ENCODE measurements at regions not wholly inside any gene's neighbourhood (a gene's known extent, or its start where the extent isn't known, plus 50 kb on each side); places are given as distances from the start of the nearest gene placed in this dataset.

DNA sequence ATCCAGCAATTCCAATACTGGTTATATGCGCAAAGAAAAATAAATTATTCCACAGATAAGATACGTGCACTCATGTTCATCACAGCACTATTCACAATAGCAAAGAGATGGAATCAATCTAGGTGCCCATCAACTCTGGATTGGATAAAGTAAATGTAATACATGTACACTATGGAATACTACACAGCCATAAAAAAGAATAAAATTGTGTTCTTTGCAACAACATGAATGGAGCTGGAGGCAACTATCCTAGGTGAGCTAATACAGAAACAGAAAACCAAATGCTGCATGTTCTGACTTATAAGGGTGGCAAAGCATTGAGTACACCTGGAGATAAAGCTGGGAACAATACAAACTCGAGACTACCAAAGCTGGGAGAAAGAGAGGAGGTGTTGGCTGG lies 787.3 kb downstream of the KCNT2 start:
- no peak for DNase-seq (ENCODE audit: low spot score)

DNA sequence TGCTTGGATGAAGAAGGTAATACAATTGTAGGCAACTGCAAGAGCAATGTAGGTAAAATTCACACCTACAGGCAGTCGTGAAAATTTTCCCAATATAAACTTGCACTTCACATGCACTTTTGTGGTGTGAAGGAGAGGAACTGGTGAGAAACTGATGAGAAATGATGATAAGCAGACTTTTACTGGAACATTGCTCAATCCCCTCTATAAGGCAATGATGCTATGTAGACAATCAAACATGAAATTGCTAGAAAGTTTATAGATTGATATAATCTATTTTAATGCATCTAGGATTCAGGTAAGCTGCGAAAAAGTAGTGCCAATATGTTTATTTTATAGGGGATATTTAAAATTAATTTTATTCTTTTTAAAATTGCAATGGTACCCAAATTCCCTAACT lies 802.2 kb downstream of the KCNT2 start:
- no peak for DNase-seq (ENCODE audit: low spot score)

DNA sequence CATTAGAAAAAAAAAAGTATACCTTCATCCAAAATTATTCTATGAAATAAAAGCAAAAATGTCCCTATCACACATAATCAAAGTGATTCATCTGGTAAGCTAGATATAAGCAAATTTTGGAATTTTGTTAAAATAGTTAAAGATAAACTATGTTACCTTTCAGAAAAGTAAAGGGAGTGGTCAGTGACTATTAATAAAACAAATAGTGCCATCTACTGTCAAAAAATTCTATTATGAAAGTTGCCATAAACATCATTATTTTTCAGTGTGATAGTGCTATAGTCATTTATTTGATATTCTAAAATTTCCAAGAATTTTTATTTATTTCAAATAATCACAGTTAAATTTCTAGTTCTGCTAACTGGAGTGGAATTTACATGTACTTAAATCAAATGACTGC lies 803.7 kb downstream of the KCNT2 start:
- DNase-seq (ENCODE audit: low spot score), result no peak

DNA sequence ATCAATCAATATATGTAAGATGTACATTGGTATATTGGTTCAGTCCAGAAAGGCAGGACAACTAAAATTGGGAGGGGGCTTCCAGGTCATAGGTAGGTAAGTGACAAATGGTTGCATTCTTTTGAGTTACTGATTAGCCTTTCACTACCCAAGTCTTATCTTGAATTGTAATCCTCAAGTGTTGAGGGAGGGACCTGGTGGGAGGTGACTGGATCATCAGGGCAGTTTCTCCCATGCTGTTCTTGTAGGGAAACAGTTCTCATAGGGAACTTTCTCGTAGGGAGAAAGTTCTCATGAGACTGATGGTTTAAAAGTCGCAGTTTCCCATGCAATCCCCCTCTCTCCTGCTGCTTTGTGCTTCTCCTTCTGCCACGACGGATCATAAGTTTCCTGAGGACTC lies 809.2 kb downstream of the KCNT2 start:
- DNase-seq (ENCODE audit: low spot score), result no peak

DNA sequence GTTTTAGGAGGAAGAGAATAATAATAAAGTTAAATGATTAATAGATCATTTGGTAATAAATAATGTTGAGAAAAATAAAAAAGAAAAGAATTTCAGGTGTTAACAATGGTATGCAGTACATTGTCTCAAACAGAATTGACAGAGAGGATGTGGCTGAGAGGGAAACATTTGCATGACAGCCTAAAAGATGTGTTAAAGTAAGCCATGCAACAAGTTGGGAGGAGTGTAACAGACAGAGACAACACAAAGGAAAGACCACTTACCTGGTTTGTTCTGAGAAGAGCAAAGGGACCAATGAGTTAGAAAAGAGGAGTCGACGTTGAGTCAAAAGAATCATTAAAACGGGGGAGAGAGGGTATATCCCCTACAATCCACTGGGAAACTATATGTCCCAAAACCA lies 814.0 kb downstream of the KCNT2 start:
- DNase-seq (ENCODE audit: low spot score), result no peak

DNA sequence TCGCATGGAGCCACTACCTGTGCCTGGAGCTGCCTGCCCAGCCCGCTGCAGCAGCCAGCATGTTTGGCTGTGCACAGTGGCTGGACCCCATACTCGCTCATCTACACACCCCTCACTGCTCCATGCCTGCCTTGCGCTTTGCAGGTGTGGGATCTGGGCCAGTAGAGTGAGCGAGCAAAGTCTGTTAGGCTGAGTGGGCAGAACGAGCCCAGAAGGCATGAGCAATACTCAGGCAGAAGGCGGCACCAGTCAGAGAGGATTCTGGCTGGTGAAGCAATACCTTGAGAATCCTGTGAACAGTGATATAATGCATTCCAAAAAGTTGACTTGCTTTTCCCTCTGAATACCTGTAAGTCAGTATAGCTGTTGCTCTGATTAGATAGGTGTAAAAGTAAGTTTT lies 816.4 kb downstream of the KCNT2 start:
- DNase-seq (ENCODE audit: low spot score), result no peak

DNA sequence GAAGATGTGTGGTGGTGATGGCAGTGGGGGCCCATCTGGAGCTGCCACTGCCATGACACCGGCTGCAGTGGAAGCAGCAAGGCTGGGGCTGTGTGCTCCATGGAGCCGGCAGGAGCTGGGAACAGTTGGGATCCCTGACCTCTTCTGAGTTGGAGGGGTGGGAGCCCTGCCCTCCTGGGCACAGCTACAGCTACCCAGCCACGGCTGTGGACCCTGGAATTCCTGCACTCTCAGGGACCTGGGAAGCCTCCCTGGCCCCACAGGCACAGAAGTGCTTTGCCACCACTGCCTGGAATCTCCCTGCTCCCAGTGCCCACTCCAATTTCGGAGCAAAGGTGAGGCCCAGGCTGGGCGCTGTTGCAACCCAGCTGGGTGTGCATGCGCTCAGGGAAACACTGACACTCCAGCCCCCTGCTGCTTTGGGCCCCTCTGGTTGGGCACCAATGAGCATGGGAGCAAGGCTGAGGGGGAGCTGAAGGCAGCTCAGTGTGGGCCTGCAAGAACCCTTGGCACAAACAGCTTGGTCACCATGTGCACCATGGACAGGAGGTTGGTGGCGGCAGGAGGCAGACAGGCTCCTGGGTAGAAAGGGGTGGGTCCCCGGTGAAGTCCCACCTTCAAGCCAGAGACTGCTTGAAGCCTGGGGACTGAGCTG lies 817.6 kb downstream of the KCNT2 start:
- no peak for DNase-seq (ENCODE audit: low spot score)

DNA sequence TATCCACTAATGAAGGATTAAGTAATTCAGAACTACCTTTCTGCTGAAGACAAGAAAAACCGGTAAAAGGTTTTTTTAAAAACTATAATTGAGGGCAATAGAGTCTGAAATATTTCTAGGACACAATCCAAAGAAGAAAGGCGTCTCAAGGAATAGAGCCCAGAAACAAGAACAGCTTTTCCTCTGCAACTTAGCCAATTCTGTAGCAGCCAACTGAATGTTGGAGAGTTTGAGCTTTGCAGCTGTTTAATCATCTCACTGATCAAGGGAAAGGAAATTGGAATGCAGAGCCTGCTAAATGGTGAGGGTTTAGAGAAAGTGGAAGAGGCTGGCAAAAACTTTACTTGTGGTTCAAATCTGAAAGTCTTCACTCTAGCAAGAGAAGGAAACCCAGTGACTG lies 818.9 kb downstream of the KCNT2 start:
- DNase-seq (ENCODE audit: low spot score), result no peak

DNA sequence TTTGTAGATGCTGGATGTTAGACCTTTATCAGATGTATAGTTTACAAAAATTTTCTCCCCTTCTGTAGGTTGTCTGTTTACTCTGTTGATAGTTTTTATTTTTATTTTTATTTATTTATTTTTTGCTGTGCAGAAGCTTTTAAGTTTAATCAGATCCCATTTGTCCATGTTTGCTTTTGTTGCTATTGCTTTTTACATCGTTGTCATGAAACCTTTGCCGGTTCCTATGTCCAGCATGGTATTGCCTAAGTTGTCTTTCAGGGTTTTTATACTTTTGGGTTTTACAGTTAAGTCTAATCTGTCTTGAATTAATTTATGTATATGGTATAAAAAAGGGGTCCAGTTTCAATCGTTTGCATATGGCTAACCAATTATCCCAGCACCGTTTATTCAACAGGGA lies 819.5 kb downstream of the KCNT2 start:
- no peak for DNase-seq (ENCODE audit: low spot score)

DNA sequence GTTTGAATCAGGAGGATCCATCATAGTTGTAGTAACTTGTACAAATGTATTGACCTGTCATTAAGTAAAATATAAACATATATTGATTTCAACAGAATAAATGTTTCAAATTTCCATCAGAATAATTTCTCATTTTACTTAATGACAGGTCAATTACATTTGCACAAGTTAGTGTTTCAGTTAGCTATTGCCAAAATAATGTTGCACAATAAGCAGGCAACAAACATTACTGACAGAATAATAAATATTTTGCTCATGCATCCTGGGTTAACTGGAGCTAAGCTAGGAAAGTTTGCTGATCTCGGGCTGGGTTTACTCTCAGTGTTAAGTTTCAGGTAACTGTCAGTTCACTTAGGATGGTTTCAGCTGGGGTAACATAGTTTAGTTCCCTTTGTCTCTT lies 822.4 kb downstream of the KCNT2 start:
- no peak for DNase-seq (ENCODE audit: low spot score)

DNA sequence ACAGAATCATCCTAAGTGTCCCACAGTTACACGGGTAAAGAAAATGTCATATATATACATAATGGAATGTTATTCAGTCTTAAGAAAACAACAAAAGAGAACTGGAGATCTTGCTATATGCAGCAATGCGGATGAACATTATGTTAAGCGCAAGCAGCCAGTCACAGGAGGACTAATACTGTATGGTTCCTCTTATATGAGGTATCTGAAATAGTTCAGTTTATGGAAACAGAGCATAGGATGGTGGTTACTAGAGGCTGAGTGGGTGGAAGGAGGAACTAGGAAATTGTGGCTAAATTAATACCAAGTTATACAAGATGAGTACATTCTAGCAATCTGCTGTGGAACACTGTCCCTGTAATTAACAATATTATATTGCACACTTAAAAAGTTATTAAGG lies 834.3 kb downstream of the KCNT2 start:
- no peak for DNase-seq (ENCODE audit: low spot score)

DNA sequence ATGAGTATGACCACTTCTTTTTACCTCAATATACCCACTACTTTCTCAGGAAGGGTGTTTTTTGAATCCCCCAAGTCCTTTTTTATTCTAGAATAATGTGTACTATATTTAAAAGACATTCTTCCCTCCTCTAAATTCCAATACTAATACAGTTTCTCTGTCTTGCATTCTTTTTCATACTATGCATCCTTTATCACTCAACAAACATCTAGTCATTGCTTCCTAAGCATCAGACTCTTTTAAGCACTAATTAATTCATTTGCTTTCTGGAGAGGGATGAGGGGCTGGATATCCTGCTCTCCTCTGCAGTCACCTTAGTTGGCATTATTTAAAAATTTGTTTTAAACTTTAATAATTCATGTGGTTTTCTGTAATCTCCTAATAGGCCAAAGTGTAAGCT lies 838.8 kb downstream of the KCNT2 start:
- DNase-seq (ENCODE audit: low spot score), result no peak

DNA sequence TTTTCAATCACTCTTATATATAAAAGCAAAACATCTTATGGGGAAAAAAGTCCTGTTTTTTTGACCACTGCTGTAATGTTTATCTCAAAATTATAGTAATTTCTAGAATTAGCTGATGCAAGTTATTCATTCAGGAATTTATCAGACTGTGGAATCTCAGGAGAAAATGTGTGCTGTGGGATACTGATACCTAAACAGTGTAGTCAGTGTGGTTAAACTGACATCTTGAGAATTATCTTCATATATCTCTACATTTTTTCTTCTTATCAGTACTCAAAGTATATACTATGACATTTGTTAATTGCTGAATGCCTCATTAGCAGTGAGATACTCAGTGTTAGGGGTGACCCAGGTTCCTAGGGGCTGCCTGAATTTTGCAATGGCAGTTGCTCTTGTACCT lies 839.3 kb downstream of the KCNT2 start:
- no peak for DNase-seq (ENCODE audit: low spot score)

DNA sequence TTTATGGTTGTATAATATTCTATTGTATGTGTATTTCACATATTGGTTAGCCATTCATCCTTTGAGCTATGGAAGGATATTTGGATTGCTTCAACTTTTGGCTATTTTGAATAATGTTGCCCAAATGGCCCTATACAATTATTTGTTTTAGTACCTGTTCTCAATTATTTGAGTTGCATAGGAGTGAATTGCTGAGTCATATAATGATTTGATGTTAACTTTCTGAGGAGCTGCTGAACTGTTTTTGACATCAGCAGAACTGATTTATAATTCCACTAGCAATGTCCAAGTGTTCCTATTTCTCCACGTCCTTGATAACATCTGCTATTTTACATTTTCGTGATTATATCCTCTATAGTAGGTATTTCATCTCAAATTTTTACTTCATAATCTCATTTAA lies 839.9 kb downstream of the KCNT2 start:
- no peak for DNase-seq (ENCODE audit: low spot score)

DNA sequence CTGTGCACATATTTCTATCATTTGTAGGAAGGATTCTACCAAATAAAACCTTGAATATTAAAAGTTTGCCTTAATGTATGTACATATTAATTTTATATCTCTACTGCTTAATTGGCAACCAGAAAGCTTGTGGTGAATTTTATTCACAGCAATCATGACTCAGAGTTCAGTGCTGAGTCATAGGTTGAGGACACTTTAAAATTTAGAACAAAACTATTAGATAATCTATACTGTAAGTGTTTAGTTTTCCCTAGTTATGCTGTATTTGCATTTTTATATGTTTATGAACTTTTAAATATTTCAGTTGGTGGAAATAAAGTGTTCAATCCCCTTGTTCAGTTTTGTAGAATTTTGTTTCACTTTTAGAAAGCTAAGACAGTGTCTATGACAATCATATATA lies 841.5 kb downstream of the KCNT2 start:
- no peak for DNase-seq (ENCODE audit: low spot score)

DNA sequence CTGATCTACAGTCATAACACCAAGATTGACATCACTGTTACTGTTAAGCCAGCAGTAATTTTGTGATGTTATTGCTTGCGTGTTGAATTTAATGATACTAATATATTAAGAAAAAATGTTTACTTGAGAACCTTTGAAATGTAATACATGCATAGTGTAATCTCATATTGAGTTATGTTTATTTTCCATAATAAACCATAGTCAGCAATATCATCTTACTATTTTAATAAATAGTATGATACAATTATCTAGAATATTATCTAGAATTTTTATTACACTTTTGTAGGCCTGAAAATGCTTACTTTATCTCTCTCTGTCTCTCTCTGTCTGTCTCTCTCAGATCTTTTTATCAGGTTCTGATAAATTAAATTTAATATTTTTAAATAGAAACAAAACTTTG lies 843.1 kb downstream of the KCNT2 start:
- no peak for DNase-seq (ENCODE audit: low spot score)

DNA sequence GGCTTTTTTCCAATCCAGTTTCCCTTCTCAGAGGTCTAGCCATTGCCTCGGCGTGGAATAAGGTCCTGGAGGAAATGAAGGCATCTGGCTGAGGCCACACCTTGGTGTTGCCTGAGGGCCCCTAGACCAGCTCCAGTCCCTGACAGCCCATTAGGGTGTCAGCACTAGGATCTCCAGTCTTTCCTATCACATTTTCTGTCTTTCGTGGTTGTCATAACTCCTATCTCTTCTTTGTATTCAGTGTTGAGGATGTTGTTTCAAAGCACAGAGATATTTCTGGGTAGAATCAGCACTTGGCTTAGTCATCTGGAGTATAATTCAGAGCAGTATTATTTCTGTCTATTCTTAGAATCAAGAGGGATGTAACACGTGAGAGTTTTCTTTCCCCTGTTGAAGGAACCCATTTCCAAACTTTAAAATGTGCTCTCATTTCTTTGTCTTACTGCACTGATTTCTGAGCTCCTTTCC lies 844.3 kb downstream of the KCNT2 start:
- DNase-seq (ENCODE audit: low spot score), result no peak

DNA sequence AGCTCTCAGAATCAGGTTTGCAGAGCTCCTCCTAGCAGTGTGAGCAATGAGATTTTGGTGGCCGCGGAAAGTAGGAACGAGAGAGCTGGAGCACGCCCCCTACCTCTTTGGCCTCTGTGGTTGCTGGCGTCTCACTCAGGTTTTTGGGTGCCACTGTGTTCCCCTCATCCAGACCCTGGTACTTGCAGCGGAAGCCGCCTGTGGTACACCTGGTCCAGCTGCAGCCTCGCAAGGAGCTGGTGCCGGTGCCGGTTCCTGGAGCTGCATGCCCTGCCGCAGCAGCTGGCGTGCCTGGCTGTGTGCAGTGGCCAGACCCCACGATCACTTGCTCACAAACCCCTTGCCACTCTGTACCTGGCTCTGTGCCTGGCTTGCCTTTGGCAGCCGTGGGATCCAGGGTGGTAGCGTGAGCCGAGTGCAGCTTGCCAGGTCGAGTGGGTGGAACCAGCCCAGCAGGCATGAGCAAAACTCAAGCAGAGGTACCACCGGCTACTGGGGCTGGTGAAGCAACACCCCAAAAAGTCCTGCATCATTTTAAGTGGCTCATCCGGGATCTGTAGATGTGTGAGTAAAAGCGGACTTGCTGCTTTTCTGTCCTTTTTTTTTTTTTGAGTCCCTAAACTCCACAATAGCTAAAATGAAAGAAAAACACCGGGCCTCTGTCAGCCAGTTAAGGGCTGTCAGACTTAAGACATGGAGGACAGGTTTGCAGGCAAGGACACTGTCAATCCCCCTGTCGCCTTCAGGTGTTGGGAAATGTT lies 844.9 kb downstream of the KCNT2 start:
- DNase-seq (ENCODE audit: low spot score), result no peak

DNA sequence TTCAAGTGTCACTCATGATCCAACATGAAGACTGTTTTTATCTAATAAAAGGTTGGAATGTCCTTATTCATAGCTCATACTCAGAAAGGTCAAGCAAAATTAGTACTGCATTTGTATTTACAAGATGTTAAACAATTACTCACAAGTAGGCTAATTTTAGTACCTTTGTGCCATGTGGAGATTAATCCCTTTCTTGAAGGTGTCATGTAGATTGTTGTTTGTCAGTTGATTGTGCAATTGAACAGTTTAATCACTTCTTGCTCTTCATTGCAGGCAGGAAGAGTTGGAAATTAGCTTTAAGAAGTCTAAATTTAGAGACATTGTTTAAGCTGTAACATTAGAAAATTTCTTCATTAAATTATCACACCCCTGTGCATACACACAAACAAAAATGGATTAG lies 847.1 kb downstream of the KCNT2 start:
- no peak for DNase-seq (ENCODE audit: low spot score)

DNA sequence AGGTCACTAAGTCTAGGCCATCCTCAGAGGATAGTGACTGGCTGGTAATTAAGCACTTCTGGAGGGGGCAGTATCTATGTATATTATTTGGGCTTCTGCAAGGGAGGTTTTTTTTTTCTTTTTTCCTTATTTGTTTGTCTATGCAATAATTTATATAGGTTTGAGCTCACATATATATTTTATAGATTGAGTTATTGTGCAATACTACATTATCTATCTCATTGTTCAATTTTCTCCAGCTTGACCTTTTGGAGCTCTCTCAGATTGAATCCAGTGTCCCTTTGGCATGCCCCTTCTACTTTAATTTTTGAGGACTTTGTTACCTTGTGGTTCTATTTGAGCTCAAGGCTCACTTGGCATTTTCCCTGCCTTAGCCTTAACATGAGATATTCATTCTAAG lies 852.1 kb downstream of the KCNT2 start:
- no peak for DNase-seq (ENCODE audit: low spot score)

DNA sequence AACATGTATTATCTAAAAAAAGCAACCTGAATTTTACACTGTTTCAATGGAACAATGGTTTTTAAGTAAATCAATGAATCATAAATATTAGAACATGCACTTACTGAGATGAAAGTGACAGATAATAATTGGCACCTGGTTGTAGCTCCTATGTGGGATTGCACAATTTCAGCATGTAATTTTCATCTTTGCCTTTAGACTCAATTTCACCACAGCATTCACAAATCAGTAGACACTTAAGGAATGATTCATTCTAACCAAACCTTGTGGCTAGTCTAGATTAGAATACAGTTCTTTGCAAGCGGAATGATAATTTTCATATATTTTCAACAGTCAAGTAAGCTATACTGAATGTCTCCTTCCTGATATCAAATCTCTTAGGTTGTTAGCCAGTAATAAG lies 853.4 kb downstream of the KCNT2 start:
- DNase-seq (ENCODE audit: low spot score), result no peak

DNA sequence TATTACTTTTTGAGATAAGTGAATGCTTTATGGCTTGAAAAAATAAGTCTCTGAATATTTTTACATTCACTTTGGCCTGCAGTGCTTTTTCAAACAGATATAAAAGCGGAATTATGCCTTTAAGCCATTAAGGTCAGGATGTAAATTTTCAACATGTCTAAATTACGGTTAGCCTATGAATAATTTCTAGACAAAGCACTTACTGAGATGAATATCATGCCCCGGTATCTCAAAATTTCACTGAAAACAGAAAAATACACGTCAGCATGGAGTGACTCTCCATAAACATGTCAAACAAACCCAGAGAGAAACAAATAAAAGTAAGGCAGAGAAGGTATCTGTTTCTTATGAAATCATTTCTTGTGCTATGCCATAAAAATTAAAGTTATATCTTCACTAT lies 853.9 kb downstream of the KCNT2 start:
- DNase-seq (ENCODE audit: low spot score), result no peak

DNA sequence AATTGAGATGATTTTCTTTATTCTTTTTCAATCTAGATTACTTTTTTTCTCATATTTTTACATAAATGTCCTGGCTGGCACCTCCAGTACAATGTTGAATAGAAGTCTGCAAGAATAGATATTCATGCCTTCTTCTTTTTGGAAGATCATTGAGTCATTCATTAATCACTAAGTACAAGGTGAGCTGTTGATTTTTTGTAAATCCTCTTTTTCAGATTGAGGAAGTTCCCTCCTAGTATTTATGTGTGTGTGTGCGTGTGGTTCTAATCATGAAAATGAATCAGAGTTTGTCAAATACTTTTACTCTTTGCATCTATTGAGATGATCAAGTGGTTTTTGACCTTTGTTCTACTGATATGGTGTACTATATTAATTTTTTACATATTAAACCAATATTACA lies 859.3 kb downstream of the KCNT2 start:
- no peak for DNase-seq (ENCODE audit: low spot score)
